BLaER1 (cell line): ENCODE measurements at regions not wholly inside any gene's neighbourhood (a gene's known extent, or its start where the extent isn't known, plus 50 kb on each side); places are given as distances from the start of the nearest gene placed in this dataset.

ENCODE experiments used
- H3K27ac ChIP-seq: shearing (Covaris generic); formaldehyde crosslinking; 2 replicates; pipeline ENCODE4 v1.8.1; 2022
- H3K27me3 ChIP-seq: shearing (Covaris generic); formaldehyde crosslinking; 2 replicates; pipeline ENCODE4 v1.8.1; 2022
- H3K36me3 ChIP-seq: shearing (Covaris generic); formaldehyde crosslinking; 2 replicates; pipeline ENCODE4 v1.8.1; 2022
- H3K4me1 ChIP-seq: shearing (Covaris generic); formaldehyde crosslinking; 2 replicates; pipeline ENCODE4 v1.8.1; 2022
- H3K4me2 ChIP-seq: shearing (Covaris generic); formaldehyde crosslinking; 2 replicates; pipeline ENCODE4 v1.8.1; 2022
- H3K4me3 ChIP-seq: shearing (Covaris generic); formaldehyde crosslinking; 2 replicates; pipeline ENCODE4 v1.8.1; 2022
- H3K9ac ChIP-seq: shearing (Covaris generic); formaldehyde crosslinking; 2 replicates; pipeline ENCODE4 v1.8.1; 2022
- H3K9me3 ChIP-seq: shearing (Covaris generic); formaldehyde crosslinking; 2 replicates; pipeline ENCODE4 v1.8.1; 2022
- H4K20me1 ChIP-seq: shearing (Covaris generic); formaldehyde crosslinking; 2 replicates; pipeline ENCODE4 v1.8.1; 2022
- Cebpa-rat ChIP-seq: shearing (Covaris generic); IDR thresholded peaks from 2 replicates; pipeline ENCODE4 v1.8.1; 2022

DNA sequence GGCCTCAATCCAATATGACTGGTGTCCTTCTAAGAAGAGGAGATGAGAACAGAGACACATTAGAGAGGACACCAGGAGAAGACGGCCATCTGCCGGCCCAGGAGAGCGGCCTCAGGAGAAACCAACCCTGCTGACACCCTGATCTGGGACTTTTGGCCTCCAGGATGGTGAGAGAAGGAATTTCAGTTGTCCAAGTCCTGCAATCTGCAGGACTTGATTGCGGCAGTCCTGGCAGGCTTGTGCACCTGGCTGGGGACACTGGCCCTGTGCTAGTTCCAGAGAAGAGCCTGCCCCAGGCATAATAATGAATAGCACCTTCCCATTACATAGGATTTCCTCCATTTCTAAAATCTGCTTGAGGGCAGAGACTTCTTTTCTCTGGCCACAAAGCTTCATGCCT, 409.9 kb upstream of the SHH start:
- no peaks in the 10 kb centered on the region for H3K27me3 ChIP-seq
- peaks cover 8% of the 10 kb centered on the region for H3K9me3 ChIP-seq
- no peaks in the 10 kb centered on the region for H3K4me1 ChIP-seq
- no peak overlapping the region for H3K27ac ChIP-seq
- H3K9ac ChIP-seq: no peak overlapping the region
- H3K4me2 ChIP-seq: no peak overlapping the region
- no peaks in the 10 kb centered on the region for H3K36me3 ChIP-seq
- H3K4me3 ChIP-seq: no peak overlapping the region
- TF ChIP-seq Cebpa-rat: no peak
- H4K20me1 ChIP-seq: no peaks in the 10 kb centered on the region

DNA sequence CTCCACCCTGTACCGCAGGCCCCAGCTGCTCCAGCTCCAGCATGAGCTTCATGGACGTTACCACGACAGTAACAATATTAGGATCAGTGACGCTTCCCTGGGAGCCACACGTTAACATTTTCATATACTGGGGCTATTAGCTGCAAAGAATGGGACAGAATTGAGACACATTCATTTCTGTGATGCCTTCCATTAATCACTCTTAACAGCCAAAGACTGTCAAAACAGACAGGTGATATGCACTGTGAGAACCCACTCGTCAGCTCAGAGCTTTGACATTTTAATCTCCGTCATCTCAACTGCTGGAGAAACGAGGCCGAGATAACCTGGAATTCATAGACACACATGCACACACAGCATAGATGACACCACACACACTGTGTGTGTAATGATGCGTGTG, 408.4 kb upstream of the SHH start:
- Histone ChIP-seq H3K27me3 (no peaks in the 10 kb centered on the region), H3K4me2 (no peak overlapping the region), H3K27ac (no peak overlapping the region), H3K9ac (no peak overlapping the region), H3K4me1 (no peaks in the 10 kb centered on the region), H4K20me1 (no peaks in the 10 kb centered on the region), H3K4me3 (no peak overlapping the region), H3K36me3 (no peaks in the 10 kb centered on the region), H3K9me3 (peaks cover 8% of the 10 kb centered on the region)
- TF ChIP-seq Cebpa-rat: no peak

DNA sequence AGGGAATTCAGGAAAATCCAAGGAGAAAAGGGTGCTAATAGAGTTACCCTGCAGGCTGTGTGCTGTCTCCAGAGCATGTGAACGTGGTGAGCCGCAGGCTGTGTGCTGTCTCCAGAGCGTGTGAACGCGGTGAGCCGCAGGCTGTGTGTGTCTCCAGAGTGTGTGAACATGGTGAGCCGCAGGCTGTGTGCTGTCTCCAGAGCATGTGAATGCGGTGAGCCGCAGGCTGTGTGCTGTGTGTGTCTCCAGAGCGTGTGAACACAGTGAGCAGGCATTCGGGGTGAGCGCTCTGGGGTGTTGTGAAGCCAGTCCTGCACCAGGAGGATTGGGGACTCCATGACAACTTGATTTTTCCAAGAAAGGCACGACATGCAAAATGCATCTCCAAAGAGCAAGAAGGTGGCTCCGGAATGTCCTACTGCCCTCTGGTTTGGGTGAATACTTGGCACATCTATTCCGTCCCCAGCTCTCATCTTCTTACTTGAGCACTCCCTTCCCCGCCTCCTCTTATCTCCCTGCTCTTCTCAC, 407.9 kb upstream of the SHH start:
- H3K9me3 ChIP-seq: peaks cover 8% of the 10 kb centered on the region
- no peak overlapping the region for H3K9ac ChIP-seq
- H3K36me3 ChIP-seq: no peaks in the 10 kb centered on the region
- no peak overlapping the region for H3K4me3 ChIP-seq
- no peak overlapping the region for H3K27ac ChIP-seq
- no peaks in the 10 kb centered on the region for H3K4me1 ChIP-seq
- TF ChIP-seq Cebpa-rat: no peak
- H3K27me3 ChIP-seq: no peaks in the 10 kb centered on the region
- no peaks in the 10 kb centered on the region for H4K20me1 ChIP-seq
- no peak overlapping the region for H3K4me2 ChIP-seq

DNA sequence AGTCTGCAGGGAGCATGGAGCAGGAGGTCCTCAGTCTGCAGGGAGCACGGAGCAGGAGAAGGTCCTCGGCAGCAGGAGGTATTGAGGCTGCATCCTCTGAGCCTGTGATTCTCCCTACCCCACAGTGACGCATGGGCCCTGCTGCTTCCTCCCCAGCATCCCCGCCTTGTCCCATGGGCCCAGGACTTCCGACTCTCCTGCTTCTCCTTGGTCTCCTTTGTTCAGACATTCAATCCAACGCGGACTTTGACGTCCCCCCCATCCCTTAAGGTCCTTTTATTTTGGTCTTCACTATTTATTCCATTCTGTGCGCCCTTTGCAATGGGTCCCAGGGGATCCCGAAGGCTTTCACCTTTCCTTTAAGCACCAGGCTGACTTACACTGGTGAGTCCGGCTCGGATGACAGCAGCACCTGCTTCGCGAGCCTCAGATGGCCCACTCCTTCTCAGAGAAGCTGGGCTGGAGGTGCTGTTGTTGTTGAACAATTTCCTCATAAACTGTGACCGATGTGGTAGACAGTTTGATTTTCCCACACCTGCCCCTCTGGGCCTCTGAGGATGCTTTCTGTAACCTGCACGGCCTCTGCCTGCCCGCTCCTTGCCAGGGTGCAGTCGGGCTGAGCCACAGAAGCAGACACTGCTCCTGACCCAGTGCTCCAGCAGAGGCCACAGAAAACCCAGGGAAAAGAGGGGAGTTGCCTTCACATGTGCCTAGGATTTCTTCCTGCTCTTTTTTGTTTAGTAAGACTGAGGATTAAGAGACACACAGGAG, 407.2 kb upstream of the SHH start:
- TF ChIP-seq Cebpa-rat: no peak
- H3K27me3 ChIP-seq: no peaks in the 10 kb centered on the region
- H4K20me1 ChIP-seq: no peaks in the 10 kb centered on the region
- no peak overlapping the region for H3K4me3 ChIP-seq
- H3K27ac ChIP-seq: no peak overlapping the region
- H3K9ac ChIP-seq: no peak overlapping the region
- no peak overlapping the region for H3K4me2 ChIP-seq
- H3K36me3 ChIP-seq: no peaks in the 10 kb centered on the region
- H3K9me3 ChIP-seq: peaks cover 2% of the 10 kb centered on the region
- no peaks in the 10 kb centered on the region for H3K4me1 ChIP-seq

DNA sequence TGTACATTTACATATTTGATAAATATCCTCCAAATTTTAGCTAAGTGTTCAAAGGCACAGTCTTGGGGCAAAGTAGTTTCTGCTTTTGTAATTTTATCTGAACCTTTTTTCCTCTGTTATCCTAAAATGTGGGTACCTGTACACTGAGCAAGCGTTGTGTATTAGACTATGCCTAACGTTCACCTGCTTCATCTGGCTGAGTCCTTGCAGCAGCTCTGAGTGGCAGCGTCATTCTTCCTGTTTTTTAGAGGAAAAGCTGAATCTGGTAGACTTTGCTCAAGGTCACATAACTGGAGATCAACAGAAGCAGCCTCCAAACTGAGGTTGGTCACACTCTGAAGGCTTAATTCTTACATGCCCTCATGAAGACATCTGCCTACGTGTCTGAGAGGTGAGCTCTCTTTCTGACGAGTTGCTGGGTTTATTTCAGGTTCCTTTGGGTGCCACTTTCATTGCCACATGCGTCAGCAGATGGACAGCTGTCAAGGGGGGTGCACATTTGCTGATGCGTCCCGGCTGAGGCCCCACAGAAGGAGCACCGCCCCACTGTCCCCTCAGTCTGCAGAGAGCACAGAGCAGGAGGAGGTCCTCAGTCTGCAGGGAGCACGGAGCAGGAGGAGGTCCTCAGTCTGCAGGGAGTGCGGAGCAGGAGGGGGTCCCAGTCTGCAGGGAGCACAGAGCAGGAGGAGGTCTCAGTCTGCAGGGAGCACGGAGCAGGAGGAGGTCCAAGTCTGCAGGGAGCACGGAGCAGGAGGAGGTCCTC, 406.5 kb upstream of the SHH start:
- Histone ChIP-seq H3K9me3 (no peaks in the 10 kb centered on the region), H3K4me2 (no peak overlapping the region), H3K4me1 (no peaks in the 10 kb centered on the region), H3K36me3 (no peaks in the 10 kb centered on the region), H3K27me3 (no peaks in the 10 kb centered on the region), H3K27ac (no peak overlapping the region), H3K9ac (no peak overlapping the region), H4K20me1 (no peaks in the 10 kb centered on the region), H3K4me3 (no peak overlapping the region)
- TF ChIP-seq Cebpa-rat: no peak

DNA sequence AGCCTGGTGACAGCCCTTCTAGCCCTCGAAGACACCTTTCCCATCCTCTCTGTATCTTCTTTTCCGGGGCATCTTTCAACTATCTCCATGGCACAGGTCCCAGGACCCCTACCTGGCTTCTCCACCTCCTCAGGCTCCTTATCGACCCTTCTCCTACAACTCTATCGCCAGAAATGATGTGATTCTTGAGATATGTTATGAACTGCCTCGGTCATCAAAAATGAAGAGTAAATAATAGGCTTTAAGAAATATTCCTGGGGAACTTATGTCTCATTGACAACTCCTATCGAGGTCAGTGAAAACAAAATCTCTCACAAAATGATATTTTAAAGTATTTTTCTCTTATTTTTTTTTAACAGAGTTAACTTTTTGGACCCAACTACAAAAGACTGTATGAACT, 405.5 kb upstream of the SHH start:
- H3K9ac ChIP-seq: no peak overlapping the region
- H3K4me1 ChIP-seq: no peaks in the 10 kb centered on the region
- H3K27me3 ChIP-seq: no peaks in the 10 kb centered on the region
- H3K9me3 ChIP-seq: no peaks in the 10 kb centered on the region
- no peak overlapping the region for H3K27ac ChIP-seq
- no peaks in the 10 kb centered on the region for H4K20me1 ChIP-seq
- H3K4me3 ChIP-seq: no peak overlapping the region
- TF ChIP-seq Cebpa-rat: no peak
- H3K36me3 ChIP-seq: no peaks in the 10 kb centered on the region
- no peak overlapping the region for H3K4me2 ChIP-seq

DNA sequence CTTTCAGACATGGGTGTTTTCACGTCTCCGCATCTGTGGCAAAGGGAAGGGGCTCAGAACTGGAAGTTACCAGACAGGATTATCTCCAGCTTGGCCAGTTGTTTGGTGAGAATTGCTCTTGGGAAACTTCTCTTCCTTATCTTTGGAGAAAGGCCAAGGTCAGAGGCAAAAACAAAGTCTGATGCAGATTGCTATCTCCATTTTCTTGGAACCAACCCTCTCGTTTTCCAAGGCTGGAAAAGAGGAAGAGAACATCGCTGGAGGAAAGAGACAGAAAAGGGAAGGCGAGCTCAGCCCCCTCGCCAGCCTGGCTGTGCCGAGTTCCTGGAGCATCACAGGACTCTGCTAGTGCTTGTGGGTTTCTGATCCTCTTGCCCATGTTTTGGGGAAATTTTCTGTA, 396.8 kb upstream of the SHH start:
- no peak overlapping the region for H3K4me3 ChIP-seq
- no peak overlapping the region for H3K4me2 ChIP-seq
- no peak for TF ChIP-seq Cebpa-rat
- H3K36me3 ChIP-seq: no peaks in the 10 kb centered on the region
- no peak overlapping the region for H3K27ac ChIP-seq
- H3K9me3 ChIP-seq: no peaks in the 10 kb centered on the region
- no peaks in the 10 kb centered on the region for H3K4me1 ChIP-seq
- H3K9ac ChIP-seq: no peak overlapping the region
- no peaks in the 10 kb centered on the region for H4K20me1 ChIP-seq
- H3K27me3 ChIP-seq: no peaks in the 10 kb centered on the region

DNA sequence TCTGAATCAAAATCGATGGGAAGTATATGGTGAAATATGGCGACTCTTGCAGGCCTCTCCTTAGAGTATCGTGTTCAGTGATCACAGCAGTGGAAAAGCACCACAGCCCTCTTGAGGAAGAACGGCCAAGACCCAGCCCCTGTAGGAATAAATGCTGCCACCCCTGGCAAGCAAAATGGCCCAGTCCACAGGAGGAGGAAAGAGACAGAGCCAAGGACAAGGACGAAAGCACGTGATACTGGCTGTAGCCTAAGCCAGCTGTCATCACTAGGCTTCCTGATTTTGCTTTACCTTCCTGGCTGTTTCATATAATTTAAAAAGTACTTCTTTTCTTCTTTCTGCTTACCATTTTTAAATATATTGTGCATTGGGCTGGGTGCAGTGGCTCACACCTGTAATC, 395.0 kb upstream of the SHH start:
- Histone ChIP-seq H4K20me1 (no peaks in the 10 kb centered on the region), H3K9me3 (no peaks in the 10 kb centered on the region), H3K4me3 (no peak overlapping the region), H3K27me3 (no peaks in the 10 kb centered on the region), H3K4me1 (no peaks in the 10 kb centered on the region), H3K36me3 (no peaks in the 10 kb centered on the region), H3K4me2 (no peak overlapping the region), H3K27ac (no peak overlapping the region), H3K9ac (no peak overlapping the region)
- no peak for TF ChIP-seq Cebpa-rat

DNA sequence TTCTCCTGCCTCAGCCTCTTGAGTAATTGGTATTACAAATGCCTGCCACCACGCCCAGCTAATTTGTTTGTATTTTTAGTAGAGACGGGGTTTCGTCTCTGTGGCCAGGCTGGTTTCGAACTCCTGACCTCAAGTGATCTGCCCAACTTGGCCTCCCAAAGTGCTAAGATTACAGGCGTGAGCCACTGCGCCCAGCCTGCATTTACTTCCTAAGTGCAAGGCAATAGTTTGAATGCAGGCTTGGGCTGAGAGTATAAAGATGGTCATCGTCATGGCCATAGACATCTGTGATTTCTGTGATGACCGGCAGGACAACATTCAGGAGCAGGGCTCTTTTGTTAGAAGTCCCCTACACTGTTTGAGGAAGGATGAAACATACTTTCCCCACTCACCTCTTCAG, 393.9 kb upstream of the SHH start:
- H3K9ac ChIP-seq: no peak overlapping the region
- no peak for TF ChIP-seq Cebpa-rat

DNA sequence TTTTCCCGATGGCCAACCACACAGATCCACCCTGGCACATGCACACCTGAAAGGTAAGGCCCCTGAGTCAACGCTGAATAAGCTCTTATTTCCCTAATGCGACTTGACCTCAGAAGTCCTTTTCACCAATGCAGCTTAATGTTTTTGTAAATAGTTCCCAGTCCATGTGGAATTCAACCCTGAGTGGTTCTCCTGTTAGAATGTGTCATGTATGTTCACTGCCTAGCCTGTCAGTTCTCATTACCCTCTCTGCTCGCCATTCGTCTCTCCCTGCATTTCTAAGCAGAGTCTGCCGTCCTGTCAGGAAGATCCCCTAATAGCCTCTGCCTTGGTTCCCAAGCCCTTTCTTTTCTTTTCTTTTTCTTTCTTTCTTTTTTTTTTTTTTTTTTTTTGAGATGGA, 392.6 kb upstream of the SHH start:
- Histone ChIP-seq H3K27me3 (no peaks in the 10 kb centered on the region), H3K27ac (no peak overlapping the region), H3K4me2 (no peak overlapping the region), H4K20me1 (no peaks in the 10 kb centered on the region), H3K4me1 (no peaks in the 10 kb centered on the region), H3K9ac (no peak overlapping the region), H3K9me3 (no peaks in the 10 kb centered on the region), H3K4me3 (no peak overlapping the region), H3K36me3 (no peaks in the 10 kb centered on the region)
- TF ChIP-seq Cebpa-rat: no peak

More for the DNA sequence above, 393.9 kb upstream of the SHH start:
- Histone ChIP-seq H3K27ac (no peak overlapping the region), H3K4me1 (no peaks in the 10 kb centered on the region), H3K4me2 (no peak overlapping the region), H4K20me1 (no peaks in the 10 kb centered on the region), H3K27me3 (no peaks in the 10 kb centered on the region), H3K36me3 (no peaks in the 10 kb centered on the region), H3K9me3 (no peaks in the 10 kb centered on the region), H3K4me3 (no peak overlapping the region)
